ENCODE measurements at regions not wholly inside any gene's neighbourhood (a gene's known extent, or its start where the extent isn't known, plus 50 kb on each side); places are given as distances from the start of the nearest gene placed in this dataset.

DNA sequence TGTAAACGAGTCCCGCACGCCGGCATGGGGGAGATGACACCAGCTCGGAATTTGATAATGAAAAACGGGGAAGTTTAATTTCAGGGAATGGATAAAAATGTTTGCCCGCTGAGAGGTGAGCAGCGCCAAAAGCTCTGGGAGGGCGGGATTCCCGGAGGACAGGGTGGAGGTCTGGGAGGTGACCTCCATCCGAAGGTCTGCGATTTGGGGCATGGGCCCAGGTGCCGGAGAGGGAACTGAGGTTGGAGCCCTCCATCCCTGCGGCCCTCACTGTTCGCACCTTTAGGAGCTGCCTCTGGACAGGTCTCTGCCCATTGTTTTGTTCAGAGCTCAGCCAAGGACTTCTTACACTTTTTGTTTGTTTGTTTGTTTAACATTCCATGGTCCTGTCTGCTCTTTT is 129.8 kb downstream of the URI1 start:
- CTCF ChIA-PET (ENCODE audit: partially characterized antibody), result no interaction called here
- POLR2A ChIA-PET (ENCODE audit: partially characterized antibody), result no interaction called here
- no peak overlapping the region for H3K27ac ChIP-seq (ENCODE audit: low read depth, low read length)
- H3K4me1 Mint-ChIP-seq, result no peaks in the 10 kb centered on the region
- H3K27me3 ChIP-seq (ENCODE audit: insufficient read depth, low read length), result no peaks in the 10 kb centered on the region
- H3K4me3 Mint-ChIP-seq, result no peak overlapping the region
- H3K9me3 ChIP-seq (ENCODE audit: control insufficient read depth in 1 of 2, low read length in 2 of 2), result no peaks in the 10 kb centered on the region
- peaks cover 1 to 7% of the 10 kb centered on the region in 2 donors for H3K27me3 Mint-ChIP-seq
- H3K9me3 Mint-ChIP-seq, result peaks cover 0 to 6% (median 0%) of the 10 kb centered on the region in 8 donors
- H3K4me1 ChIP-seq (ENCODE audit: insufficient read depth, low read length), result no peaks in the 10 kb centered on the region
- H3K27ac Mint-ChIP-seq, result no peak overlapping the region
- intact Hi-C loops (cut with micrococcal nuclease), result no loop called here
- no peaks in the 10 kb centered on the region for H3K36me3 ChIP-seq (ENCODE audit: insufficient read depth, low read length)
- no peak overlapping the region for H3K4me3 ChIP-seq (ENCODE audit: low read length in 2 of 2)
- DNase-seq, result no peak
- no peaks in the 10 kb centered on the region for H3K36me3 Mint-ChIP-seq

DNA sequence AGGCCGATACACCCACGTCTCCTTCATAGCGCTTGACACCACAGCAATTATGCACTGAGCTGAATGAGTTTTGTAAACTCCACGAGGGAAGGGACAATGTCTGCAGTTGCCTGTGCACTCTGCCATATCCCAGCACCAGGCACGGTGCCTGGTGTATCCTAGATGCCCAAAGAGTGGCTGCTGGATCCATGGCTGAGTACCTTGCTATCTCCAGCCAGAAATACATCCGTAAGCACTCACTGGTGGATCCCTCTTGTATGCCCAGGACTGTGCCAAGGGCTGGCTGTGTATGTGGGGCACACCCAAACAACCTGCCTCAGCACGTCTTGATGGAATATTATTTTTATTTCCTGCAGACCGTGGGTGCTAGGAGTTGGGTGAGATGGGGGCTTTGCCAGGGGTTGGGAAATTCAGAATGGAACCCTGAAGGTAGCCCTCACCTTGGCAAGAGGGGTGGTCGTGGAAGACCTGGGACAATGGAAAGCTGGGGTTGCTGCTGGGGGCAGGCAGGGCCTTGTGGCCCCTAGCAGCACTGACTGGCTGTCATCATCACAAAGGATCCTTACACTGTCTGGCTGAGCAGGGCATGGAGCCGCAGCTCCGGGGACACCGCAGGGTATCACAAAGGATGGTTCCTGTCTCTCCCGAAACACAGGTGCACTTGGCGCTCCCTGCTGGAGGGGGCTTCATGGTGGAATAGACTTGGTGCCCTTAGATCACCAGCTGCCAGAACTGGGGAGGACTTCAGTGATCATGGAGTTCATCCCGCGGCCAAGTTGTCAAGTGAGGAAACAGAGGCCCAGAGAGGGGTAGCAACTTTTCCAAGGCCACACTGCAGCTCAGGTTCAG is 131.3 kb downstream of the URI1 start:
- Mint-ChIP-seq H3K36me3 (no peaks in the 10 kb centered on the region), H3K9me3 (peaks cover 0 to 5% (median 0%) of the 10 kb centered on the region in 8 donors), H3K4me3 (no peak overlapping the region), H3K27ac (no peak overlapping the region), H3K4me1 (no peaks in the 10 kb centered on the region), H3K27me3 (peaks cover 1 to 5% of the 10 kb centered on the region in 2 donors)
- Histone ChIP-seq H3K4me3 (ENCODE audit: low read length in 2 of 2) (no peak overlapping the region), H3K36me3 (ENCODE audit: insufficient read depth, low read length) (no peaks in the 10 kb centered on the region), H3K27ac (ENCODE audit: low read depth, low read length) (no peak overlapping the region), H3K27me3 (ENCODE audit: insufficient read depth, low read length) (no peaks in the 10 kb centered on the region), H3K4me1 (ENCODE audit: insufficient read depth, low read length) (no peaks in the 10 kb centered on the region), H3K9me3 (ENCODE audit: control insufficient read depth in 1 of 2, low read length in 2 of 2) (no peaks in the 10 kb centered on the region)
- no peak for DNase-seq
- intact Hi-C loops (cut with micrococcal nuclease), result no loop called here
- ChIA-PET CTCF (ENCODE audit: partially characterized antibody) (no interaction called here), POLR2A (ENCODE audit: partially characterized antibody) (no interaction called here)

DNA sequence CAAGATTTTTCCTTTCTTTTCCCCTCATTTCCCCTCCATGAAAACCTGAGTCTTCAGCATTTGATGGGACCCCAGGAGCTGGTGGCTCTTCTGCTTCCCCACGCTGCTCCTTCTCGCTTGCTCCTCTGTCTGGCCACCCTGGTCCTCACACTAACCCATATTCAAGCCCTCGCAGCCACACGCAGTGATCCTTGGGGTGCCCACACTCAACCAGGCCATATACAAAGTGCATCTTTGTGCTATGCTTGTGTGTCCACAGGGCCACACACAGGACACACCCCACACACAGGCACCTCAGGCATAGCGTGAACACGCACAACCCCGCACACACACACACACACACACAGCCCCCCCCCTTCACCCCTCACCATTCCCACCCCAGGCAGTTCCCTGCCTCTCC is 132.1 kb downstream of the URI1 start:
- Histone ChIP-seq H3K4me1 (ENCODE audit: insufficient read depth, low read length) (no peaks in the 10 kb centered on the region), H3K4me3 (ENCODE audit: low read length in 2 of 2) (no peak overlapping the region), H3K36me3 (ENCODE audit: insufficient read depth, low read length) (no peaks in the 10 kb centered on the region), H3K27me3 (ENCODE audit: insufficient read depth, low read length) (no peaks in the 10 kb centered on the region), H3K9me3 (ENCODE audit: control insufficient read depth in 1 of 2, low read length in 2 of 2) (no peaks in the 10 kb centered on the region), H3K27ac (ENCODE audit: low read depth, low read length) (no peak overlapping the region)
- no peak for DNase-seq
- H3K27me3 Mint-ChIP-seq, result peaks cover 1 to 3% of the 10 kb centered on the region in 2 donors
- POLR2A ChIA-PET (ENCODE audit: partially characterized antibody), result no interaction called here
- no peaks in the 10 kb centered on the region for H3K36me3 Mint-ChIP-seq
- no peaks in the 10 kb centered on the region for H3K4me1 Mint-ChIP-seq
- no peaks in the 10 kb centered on the region for H3K9me3 Mint-ChIP-seq
- intact Hi-C loops (cut with micrococcal nuclease), result no loop called here
- no peak overlapping the region for H3K4me3 Mint-ChIP-seq
- CTCF ChIA-PET (ENCODE audit: partially characterized antibody), result no interaction called here
- H3K27ac Mint-ChIP-seq, result no peak overlapping the region

DNA sequence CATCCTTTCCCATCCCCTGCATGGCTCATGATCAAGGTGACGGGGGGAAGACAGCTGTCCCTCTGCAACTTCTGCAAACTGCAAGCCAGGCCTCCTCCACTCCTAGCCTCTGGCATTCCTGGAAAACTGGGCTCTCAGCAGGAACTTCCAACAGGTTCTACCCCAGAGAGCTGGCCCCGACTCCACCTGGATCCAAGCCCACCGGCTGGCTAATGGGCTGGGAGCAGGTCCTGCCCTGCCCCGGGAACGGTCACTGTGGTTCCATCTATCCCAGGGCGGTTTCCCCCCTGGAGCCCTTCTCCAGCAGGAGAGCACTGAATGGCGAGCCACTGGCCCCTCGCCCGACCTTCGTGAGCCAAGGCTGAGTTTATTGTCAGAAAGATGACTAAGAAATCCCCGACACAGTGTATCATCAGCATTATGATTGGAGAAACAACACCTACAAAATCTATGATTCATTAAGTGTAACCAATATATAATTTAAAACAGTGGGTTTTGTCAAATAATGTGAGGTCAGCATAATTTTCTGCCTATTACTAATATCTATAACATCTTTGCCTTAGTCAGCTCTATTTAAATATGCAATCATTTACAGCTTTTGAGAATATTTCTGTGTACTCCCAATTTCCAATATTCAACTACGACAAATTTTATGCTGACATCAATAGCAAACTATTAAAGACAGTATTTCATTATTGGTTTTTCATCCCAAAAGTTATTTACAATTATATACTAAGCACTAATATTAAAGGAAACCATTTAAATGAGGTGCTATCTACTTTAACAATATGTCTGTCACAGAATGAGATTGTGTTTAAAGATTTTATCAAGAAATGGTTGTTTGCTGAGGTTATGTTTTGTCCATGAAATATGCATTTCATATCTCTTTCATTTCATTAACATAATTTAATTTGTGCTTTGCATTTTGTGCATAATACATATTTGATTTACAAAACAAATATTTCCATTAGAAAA is 133.0 kb downstream of the URI1 start:
- no peaks in the 10 kb centered on the region for H3K4me1 Mint-ChIP-seq
- ChIA-PET POLR2A (ENCODE audit: partially characterized antibody) (no interaction called here), CTCF (ENCODE audit: partially characterized antibody) (no interaction called here)
- no peaks in the 10 kb centered on the region for H3K9me3 Mint-ChIP-seq
- no peak overlapping the region for H3K4me3 ChIP-seq (ENCODE audit: low read length in 2 of 2)
- H3K27ac ChIP-seq (ENCODE audit: low read depth, low read length), result no peak overlapping the region
- no peaks in the 10 kb centered on the region for H3K36me3 ChIP-seq (ENCODE audit: insufficient read depth, low read length)
- H3K4me1 ChIP-seq (ENCODE audit: insufficient read depth, low read length), result no peaks in the 10 kb centered on the region
- no peak overlapping the region for H3K4me3 Mint-ChIP-seq
- H3K27me3 ChIP-seq (ENCODE audit: insufficient read depth, low read length), result no peaks in the 10 kb centered on the region
- no peak for DNase-seq
- no peaks in the 10 kb centered on the region for H3K36me3 Mint-ChIP-seq
- no peak overlapping the region for H3K27ac Mint-ChIP-seq
- intact Hi-C loops (cut with micrococcal nuclease), result no loop called here
- H3K27me3 Mint-ChIP-seq, result peaks cover 4 to 5% of the 10 kb centered on the region in 2 donors
- no peaks in the 10 kb centered on the region for H3K9me3 ChIP-seq (ENCODE audit: control insufficient read depth in 1 of 2, low read length in 2 of 2)

DNA sequence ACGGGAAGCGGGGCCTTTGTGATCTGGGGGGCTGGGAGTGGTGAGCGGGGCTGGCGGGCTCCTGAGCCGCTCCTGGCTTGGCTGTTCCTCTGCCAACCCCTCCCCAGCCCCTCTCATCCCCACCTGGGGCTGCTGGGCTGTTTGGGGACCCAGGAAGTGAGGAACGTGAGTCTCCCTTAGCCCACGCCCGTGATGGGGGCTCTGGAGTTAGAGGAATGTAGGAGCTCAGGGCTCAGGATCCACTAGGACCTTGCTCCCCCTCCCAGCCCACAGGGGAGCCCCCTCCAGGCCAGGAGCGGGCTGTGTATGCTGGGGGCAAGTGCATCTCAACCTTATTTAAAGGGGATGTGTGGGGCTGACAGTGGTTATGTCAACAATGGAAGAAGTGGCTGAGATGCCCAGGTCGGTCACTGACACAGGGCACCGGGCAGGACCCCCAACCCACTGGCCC is 134.1 kb downstream of the URI1 start:
- no peak overlapping the region for H3K27ac ChIP-seq (ENCODE audit: low read depth, low read length)

DNA sequence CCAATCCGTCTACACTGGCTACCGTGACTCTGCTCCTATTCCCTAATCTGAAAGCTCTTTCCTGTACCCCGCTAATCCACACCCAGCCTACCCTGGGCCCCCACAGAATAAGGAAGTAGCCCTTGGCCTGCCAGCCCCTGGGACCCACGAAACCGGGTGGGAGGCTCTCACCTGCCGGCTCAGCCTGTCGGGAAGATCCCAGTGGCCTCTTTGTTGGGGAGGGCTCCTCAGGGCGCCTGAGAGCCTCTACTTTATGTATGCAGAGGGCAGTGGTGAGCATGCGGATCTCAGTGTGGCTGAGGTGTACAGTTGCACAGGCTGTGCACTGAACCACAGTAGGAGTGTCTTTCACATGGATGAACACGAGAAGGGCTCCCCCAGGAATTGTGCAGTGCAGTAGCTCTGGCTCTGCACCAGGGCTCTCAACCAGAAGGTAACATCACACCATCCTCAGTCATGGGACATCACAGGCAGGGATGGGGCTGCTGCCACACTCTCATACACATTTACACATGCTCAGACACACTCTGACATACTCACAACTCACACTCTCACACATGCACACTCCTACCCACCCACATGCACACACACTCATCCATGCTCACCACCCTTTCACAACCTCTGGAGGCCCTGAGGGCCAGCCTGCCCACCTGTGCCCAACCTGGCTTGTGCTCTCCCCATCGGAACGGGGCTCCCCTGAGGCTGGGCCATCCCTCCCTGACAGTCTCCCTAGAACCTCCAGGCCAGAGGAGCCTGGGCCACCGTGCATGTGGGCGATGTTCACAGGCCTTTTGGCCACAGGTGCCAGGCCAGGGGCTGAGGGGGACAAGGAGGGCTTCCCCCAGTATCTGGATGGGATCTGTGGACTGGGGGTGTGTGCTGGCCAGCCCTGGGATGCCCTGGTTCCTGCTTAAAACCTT is 135.0 kb downstream of the URI1 start:
- Mint-ChIP-seq H3K27me3 (peaks cover 8 to 14% of the 10 kb centered on the region in 2 donors), H3K4me3 (no peak overlapping the region), H3K27ac (no peak overlapping the region), H3K9me3 (peaks cover 0 to 5% (median 0%) of the 10 kb centered on the region in 8 donors), H3K36me3 (no peaks in the 10 kb centered on the region), H3K4me1 (no peaks in the 10 kb centered on the region)
- no peak for DNase-seq
- no peaks in the 10 kb centered on the region for H3K27me3 ChIP-seq (ENCODE audit: insufficient read depth, low read length)
- H3K9me3 ChIP-seq (ENCODE audit: control insufficient read depth in 1 of 2, low read length in 2 of 2), result no peaks in the 10 kb centered on the region
- H3K4me3 ChIP-seq (ENCODE audit: low read length in 2 of 2), result no peak overlapping the region
- no peaks in the 10 kb centered on the region for H3K4me1 ChIP-seq (ENCODE audit: insufficient read depth, low read length)
- no peak overlapping the region for H3K27ac ChIP-seq (ENCODE audit: low read depth, low read length)
- intact Hi-C loops (cut with micrococcal nuclease), result no loop called here
- H3K36me3 ChIP-seq (ENCODE audit: insufficient read depth, low read length), result no peaks in the 10 kb centered on the region
- CTCF ChIA-PET (ENCODE audit: partially characterized antibody), result no interaction called here
- POLR2A ChIA-PET (ENCODE audit: partially characterized antibody), result no interaction called here

More for the DNA sequence above, 134.1 kb downstream of the URI1 start:
- H3K36me3 Mint-ChIP-seq, result no peaks in the 10 kb centered on the region
- H3K4me3 Mint-ChIP-seq, result no peak overlapping the region
- H3K4me3 ChIP-seq (ENCODE audit: low read length in 2 of 2), result no peak overlapping the region
- H3K36me3 ChIP-seq (ENCODE audit: insufficient read depth, low read length), result no peaks in the 10 kb centered on the region
- ChIA-PET POLR2A (ENCODE audit: partially characterized antibody) (no interaction called here), CTCF (ENCODE audit: partially characterized antibody) (no interaction called here)
- no peaks in the 10 kb centered on the region for H3K27me3 ChIP-seq (ENCODE audit: insufficient read depth, low read length)
- H3K4me1 ChIP-seq (ENCODE audit: insufficient read depth, low read length), result no peaks in the 10 kb centered on the region
- DNase-seq, result no peak
- no peaks in the 10 kb centered on the region for H3K4me1 Mint-ChIP-seq
- H3K27ac Mint-ChIP-seq, result no peak overlapping the region
- H3K9me3 Mint-ChIP-seq, result peaks cover 0 to 3% (median 0%) of the 10 kb centered on the region in 8 donors
- no peaks in the 10 kb centered on the region for H3K9me3 ChIP-seq (ENCODE audit: control insufficient read depth in 1 of 2, low read length in 2 of 2)
- H3K27me3 Mint-ChIP-seq, result peaks cover 5 to 8% of the 10 kb centered on the region in 2 donors
- intact Hi-C loops (cut with micrococcal nuclease), result no loop called here

All from CD4-positive, alpha-beta memory T cell (primary cell).